Trophoblast cell (in vitro differentiated cells and primary cell): ENCODE measurements at regions not wholly inside any gene's neighbourhood (a gene's known extent, or its start where the extent isn't known, plus 50 kb on each side); places are given as distances from the start of the nearest gene placed in this dataset.

ENCODE experiments used
- DNase-seq, 2 donors: peaks; one replicate each; pipeline ENCODE4 v3.0.0-alpha.2; 2016
- H2AFZ ChIP-seq: 2 replicates; pipeline ENCODE4 v1.6.1; 2013; ENCODE audit warnings: low read length, moderate library complexity, mild to moderate bottlenecking; ENCODE audit not compliant: insufficient read depth, poor library complexity
- H2AK5ac ChIP-seq: 2 replicates; pipeline ENCODE4 v1.6.1; 2013; ENCODE audit warnings: mild to moderate bottlenecking, low read length
- H2BK120ac ChIP-seq: 2 replicates; pipeline ENCODE4 v1.6.1; 2013; ENCODE audit warnings: low read length, mild to moderate bottlenecking, moderate library complexity; ENCODE audit not compliant: insufficient read depth, poor library complexity
- H2BK12ac ChIP-seq: 2 replicates; pipeline ENCODE4 v1.6.1; 2013; ENCODE audit warnings: mild to moderate bottlenecking, low read length, moderate library complexity
- H2BK5ac ChIP-seq: 2 replicates; pipeline ENCODE4 v1.6.1; 2013; ENCODE audit warnings: low read length, low read depth, moderate library complexity, mild to moderate bottlenecking; ENCODE audit not compliant: poor library complexity
- H3K14ac ChIP-seq: 2 replicates; pipeline ENCODE4 v1.6.1; 2013; ENCODE audit warnings: mild to moderate bottlenecking, low read length
- H3K18ac ChIP-seq: 2 replicates; pipeline ENCODE4 v1.6.1; 2013; ENCODE audit warnings: mild to moderate bottlenecking, low read length
- H3K23ac ChIP-seq: 2 replicates; pipeline ENCODE4 v1.6.1; 2013; ENCODE audit warnings: low read length
- H3K27ac ChIP-seq: 2 replicates; pipeline ENCODE4 v1.5.1; 2013; ENCODE audit warnings: low read depth, mild to moderate bottlenecking, inconsistent platforms, low read length, moderate library complexity
- H3K27me3 ChIP-seq: 2 replicates; pipeline ENCODE4 v1.6.1; 2013; ENCODE audit warnings: inconsistent platforms, mild to moderate bottlenecking, low read length, moderate library complexity; ENCODE audit not compliant: insufficient read depth
- H3K36me3 ChIP-seq, 2 experiments: 1 replicate in 1 of 2; 2 replicates in 1 of 2; pipeline ENCODE4 v1.6.1; 2013; ENCODE audit warnings: low read length in 2 of 2, mild to moderate bottlenecking in 2 of 2, moderate library complexity in 1 of 2; ENCODE audit not compliant: insufficient read depth in 2 of 2, control insufficient read depth in 1 of 2
- H3K4ac ChIP-seq: 2 replicates; pipeline ENCODE4 v1.6.1; 2013; ENCODE audit warnings: low read depth, mild to moderate bottlenecking, low read length, moderate library complexity
- H3K4me1 ChIP-seq, 2 experiments: 1 replicate in 1 of 2; 2 replicates in 1 of 2; pipeline ENCODE4 v1.6.1; 2013; ENCODE audit warnings: low read length in 2 of 2, mild to moderate bottlenecking in 2 of 2, moderate library complexity in 1 of 2; ENCODE audit not compliant: insufficient read depth in 2 of 2, control insufficient read depth in 1 of 2
- H3K4me2 ChIP-seq: 2 replicates; pipeline ENCODE4 v1.6.1; 2013; ENCODE audit warnings: inconsistent platforms, mild to moderate bottlenecking, low read length, moderate library complexity
- H3K4me3 ChIP-seq: 2 replicates; pipeline ENCODE4 v1.5.1; 2013; ENCODE audit warnings: mild to moderate bottlenecking, low read depth, low read length, inconsistent platforms
- H3K79me1 ChIP-seq: one replicate; pipeline ENCODE4 v1.6.1; 2013; ENCODE audit warnings: low read length
- H3K79me2 ChIP-seq: 2 replicates; pipeline ENCODE4 v1.6.1; 2013; ENCODE audit warnings: low read length, mild to moderate bottlenecking; ENCODE audit not compliant: control insufficient read depth, insufficient read depth, poor library complexity
- H3K9ac ChIP-seq: 2 replicates; pipeline ENCODE4 v1.6.1; 2013; ENCODE audit warnings: mild to moderate bottlenecking, low read length
- H3K9me3 ChIP-seq: 2 replicates; pipeline ENCODE4 v1.6.1; 2013; ENCODE audit warnings: low read depth, mild to moderate bottlenecking, control low read depth, inconsistent platforms, low read length; ENCODE audit not compliant: insufficient read depth
- H4K12ac ChIP-seq: 2 replicates; pipeline ENCODE4 v1.6.1; 2013; ENCODE audit warnings: low read depth, mild to moderate bottlenecking, low read length, moderate library complexity
- H4K8ac ChIP-seq: 2 replicates; pipeline ENCODE4 v1.6.1; 2013; ENCODE audit warnings: low read depth, mild to moderate bottlenecking, low read length, moderate library complexity
- H4K91ac ChIP-seq: one replicate; pipeline ENCODE4 v1.6.1; 2013; ENCODE audit warnings: low read depth, mild to moderate bottlenecking, low read length, moderate library complexity
- WGBS: extraction: QIAGEN DNeasy Blood & Tissue Kit; methylation state at CpG from one replicate; pipeline ENCODE4 v1.1.7; 2013; ENCODE audit warnings: missing lambda C conversion rate; ENCODE audit not compliant: insufficient read length, insufficient coverage; ENCODE audit errors: extremely low coverage; 5-methylcytosine and 5-hydroxymethylcytosine counted together

DNA sequence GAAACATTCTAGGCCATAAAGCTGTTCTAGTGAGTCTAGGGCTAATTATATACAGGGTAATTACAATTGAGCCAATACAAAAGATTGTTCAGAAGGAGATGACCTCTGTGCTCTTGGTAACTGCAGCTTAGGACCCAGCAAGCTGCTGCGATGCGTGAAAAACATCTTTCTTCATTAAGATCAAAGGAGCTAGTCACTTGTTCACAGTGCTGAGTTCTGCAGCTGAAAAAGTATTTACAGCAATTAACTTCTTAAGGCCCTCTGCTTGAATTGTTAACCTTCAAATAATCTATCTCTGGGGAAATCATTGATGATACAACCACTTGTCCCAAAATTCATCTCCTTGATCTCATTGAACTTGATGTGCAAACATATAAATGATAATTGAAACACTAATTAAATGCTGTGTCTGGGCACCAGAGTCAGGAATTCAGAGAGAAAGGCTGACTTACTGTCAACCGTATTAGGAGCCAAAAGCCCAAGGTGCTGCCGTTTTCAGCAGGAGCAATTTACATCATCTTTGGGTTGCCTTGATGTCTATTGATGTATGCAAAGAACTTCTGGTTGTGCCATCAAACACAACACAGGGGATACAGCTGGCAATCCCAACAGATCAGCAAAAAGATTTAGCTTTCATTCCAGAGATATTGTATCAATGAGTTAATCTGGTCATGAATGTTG is 213.0 kb downstream of the NECTIN3 start:
- Histone ChIP-seq H3K27ac (no peak overlapping the region), H3K4ac (no peak overlapping the region), H3K9me3 (no peaks in the 10 kb centered on the region), H3K18ac (no peak overlapping the region), H2BK120ac (no peak overlapping the region), H3K4me2 (no peak overlapping the region), H3K27me3 (no peaks in the 10 kb centered on the region), H2BK12ac (no peak overlapping the region), H4K91ac (no peak overlapping the region), H3K79me1 (no peaks in the 10 kb centered on the region), H3K14ac (no peak overlapping the region), H2AFZ (no peak overlapping the region), H3K36me3 (peaks cover 0 to 1% of the 10 kb centered on the region in 2 experiments), H2AK5ac (no peak overlapping the region), H3K9ac (no peak overlapping the region), H4K12ac (no peak overlapping the region), H3K23ac (no peak overlapping the region), H4K8ac (no peak overlapping the region), H3K4me3 (no peak overlapping the region), H3K4me1 (no peaks in the 10 kb centered on the region), H2BK5ac (no peak overlapping the region), H3K79me2 (no peaks in the 10 kb centered on the region)
- no CpG with 5 or more reads among the region's 4 CpGs for WGBS
- peak in 1 of 2 donors; percentile 28 for DNase-seq

GRCh38 chr3:111285184-111285538 is 213.5 kb downstream of the NECTIN3 start:
- Histone ChIP-seq H3K14ac (no peak overlapping the region), H3K4me1 (no peaks in the 10 kb centered on the region), H3K9me3 (no peaks in the 10 kb centered on the region), H3K4ac (no peak overlapping the region), H2BK5ac (no peak overlapping the region), H4K12ac (no peak overlapping the region), H3K36me3 (peaks cover 0 to 1% of the 10 kb centered on the region in 2 experiments), H2BK12ac (no peak overlapping the region), H3K27me3 (no peaks in the 10 kb centered on the region), H3K18ac (no peak overlapping the region), H3K4me3 (no peak overlapping the region), H3K79me2 (no peaks in the 10 kb centered on the region), H3K4me2 (no peak overlapping the region), H3K79me1 (no peaks in the 10 kb centered on the region), H4K91ac (no peak overlapping the region), H2AK5ac (no peak overlapping the region), H2BK120ac (no peak overlapping the region), H2AFZ (no peak overlapping the region), H3K9ac (no peak overlapping the region), H3K23ac (no peak overlapping the region), H3K27ac (no peak overlapping the region), H4K8ac (no peak overlapping the region)
- DNase-seq = no peak
- no CpG with 5 or more reads among the region's 1 CpG for WGBS

GRCh38 chr3:111285694-111286093 is 214.1 kb downstream of the NECTIN3 start:
- Histone ChIP-seq H3K27ac (no peak overlapping the region), H2BK5ac (no peak overlapping the region), H2BK12ac (no peak overlapping the region), H3K79me1 (no peaks in the 10 kb centered on the region), H3K36me3 (peaks cover 0 to 1% of the 10 kb centered on the region in 2 experiments), H2BK120ac (no peak overlapping the region), H3K23ac (no peak overlapping the region), H3K4me2 (no peak overlapping the region), H4K8ac (no peak overlapping the region), H4K12ac (no peak overlapping the region), H2AK5ac (no peak overlapping the region), H4K91ac (no peak overlapping the region), H3K18ac (no peak overlapping the region), H2AFZ (no peak overlapping the region), H3K27me3 (no peaks in the 10 kb centered on the region), H3K14ac (no peak overlapping the region), H3K9me3 (no peaks in the 10 kb centered on the region), H3K79me2 (no peaks in the 10 kb centered on the region), H3K9ac (no peak overlapping the region), H3K4ac (no peak overlapping the region), H3K4me3 (no peak overlapping the region), H3K4me1 (no peaks in the 10 kb centered on the region)
- no CpG with 5 or more reads among the region's 4 CpGs for WGBS
- no peak for DNase-seq

- no peak overlapping the region for H3K4me3 ChIP-seq
- no peak overlapping the region for H3K14ac ChIP-seq
- H3K4ac ChIP-seq = no peak overlapping the region
- DNase-seq = no peak
- no peak overlapping the region for H2BK5ac ChIP-seq
- no peak overlapping the region for H4K12ac ChIP-seq
- WGBS = no CpG with 5 or more reads among the region's 2 CpGs
- no peaks in the 10 kb centered on the region for H3K9me3 ChIP-seq
- H2AFZ ChIP-seq = no peak overlapping the region
- H3K4me2 ChIP-seq = no peak overlapping the region
- H3K9ac ChIP-seq = no peak overlapping the region
- H3K79me1 ChIP-seq = no peaks in the 10 kb centered on the region
- H3K23ac ChIP-seq = no peak overlapping the region
- H3K36me3 ChIP-seq = peaks cover 0 to 1% of the 10 kb centered on the region in 2 experiments
- no peak overlapping the region for H3K27ac ChIP-seq
- no peak overlapping the region for H3K18ac ChIP-seq
- H2AK5ac ChIP-seq = no peak overlapping the region
- no peak overlapping the region for H4K91ac ChIP-seq
- no peak overlapping the region for H4K8ac ChIP-seq
- no peak overlapping the region for H2BK120ac ChIP-seq
- H3K79me2 ChIP-seq = no peaks in the 10 kb centered on the region
- H2BK12ac ChIP-seq = no peak overlapping the region
- no peaks in the 10 kb centered on the region for H3K27me3 ChIP-seq
- no peaks in the 10 kb centered on the region for H3K4me1 ChIP-seq
These were observed 215.1 kb downstream of the NECTIN3 start for GRCh38 chr3:111286746-111287145.
